H9 (cell line): ENCODE measurements at regions not wholly inside any gene's neighbourhood (a gene's known extent, or its start where the extent isn't known, plus 50 kb on each side); places are given as distances from the start of the nearest gene placed in this dataset.

Experiments used
- DNase-seq: peaks from one replicate; pipeline ENCODE4 v3.0.0-alpha.2; 2017
- H2AFZ ChIP-seq: one replicate; pipeline ENCODE4 v1.6.1; 2013; ENCODE audit warnings: mild to moderate bottlenecking, low read length, control low read depth, moderate library complexity
- H2AK5ac ChIP-seq: 2 replicates; pipeline ENCODE4 v1.6.1; 2013; ENCODE audit warnings: low read length, control low read depth, mixed read lengths; ENCODE audit not compliant: insufficient read length
- H2BK120ac ChIP-seq: one replicate; pipeline ENCODE4 v1.6.1; 2013; ENCODE audit warnings: low read depth, mild to moderate bottlenecking, low read length, control low read depth, inconsistent platforms; ENCODE audit not compliant: poor library complexity, severe bottlenecking
- H2BK12ac ChIP-seq: 2 replicates; pipeline ENCODE4 v1.6.1; 2013; ENCODE audit warnings: low read length, control low read depth, mixed read lengths, low read depth; ENCODE audit not compliant: insufficient read length
- H2BK15ac ChIP-seq: 2 replicates; pipeline ENCODE4 v1.6.1; 2013; ENCODE audit warnings: low read depth, low read length, control low read depth
- H2BK20ac ChIP-seq: one replicate; pipeline ENCODE4 v1.6.1; 2013; ENCODE audit warnings: low read depth, mild to moderate bottlenecking, low read length, control low read depth, inconsistent platforms; ENCODE audit not compliant: poor library complexity, severe bottlenecking
- H2BK5ac ChIP-seq: 2 replicates; pipeline ENCODE4 v1.6.1; 2013; ENCODE audit warnings: low read length, control low read depth, mixed read lengths; ENCODE audit not compliant: insufficient read length
- H3K14ac ChIP-seq: 2 replicates; pipeline ENCODE4 v1.6.1; 2013; ENCODE audit warnings: low read length, control low read depth; ENCODE audit not compliant: insufficient read depth
- H3K18ac ChIP-seq: 2 replicates; pipeline ENCODE4 v1.6.1; 2013; ENCODE audit warnings: low read depth, mild to moderate bottlenecking, mixed read lengths, low read length, control low read depth; ENCODE audit not compliant: insufficient read length
- H3K23ac ChIP-seq: 2 replicates; pipeline ENCODE4 v1.6.1; 2013; ENCODE audit warnings: low read length, control low read depth, mixed read lengths, low read depth; ENCODE audit not compliant: insufficient read length
- H3K23me2 ChIP-seq: 2 replicates; pipeline ENCODE4 v1.6.1; 2013; ENCODE audit warnings: low read depth, mild to moderate bottlenecking, mixed read lengths, low read length, control low read depth; ENCODE audit not compliant: insufficient read length, poor library complexity, severe bottlenecking
- H3K27ac ChIP-seq: 2 replicates; pipeline ENCODE4 v1.5.1; 2013; ENCODE audit warnings: low read length, control low read depth, mixed read lengths, low read depth; ENCODE audit not compliant: insufficient read length
- H3K27me3 ChIP-seq: 2 replicates; pipeline ENCODE4 v1.6.1; 2013; ENCODE audit warnings: low read length, control low read depth, inconsistent platforms; ENCODE audit not compliant: insufficient read depth
- H3K4ac ChIP-seq: 2 replicates; pipeline ENCODE4 v1.6.1; 2013; ENCODE audit warnings: low read depth, mild to moderate bottlenecking, control low read depth, inconsistent platforms, low read length, moderate library complexity
- H3K4me1 ChIP-seq: 2 replicates; pipeline ENCODE4 v1.6.1; 2013; ENCODE audit warnings: low read length, control low read depth, inconsistent platforms; ENCODE audit not compliant: insufficient read depth
- H3K4me2 ChIP-seq: 2 replicates; pipeline ENCODE4 v1.6.1; 2013; ENCODE audit warnings: low read length, control low read depth, mixed read lengths; ENCODE audit not compliant: insufficient read length, insufficient read depth
- H3K56ac ChIP-seq: 2 replicates; pipeline ENCODE4 v1.6.1; 2013; ENCODE audit warnings: low read depth, mild to moderate bottlenecking, mixed read lengths, low read length, control low read depth; ENCODE audit not compliant: insufficient read length
- H3K79me1 ChIP-seq: 2 replicates; pipeline ENCODE4 v1.6.1; 2013; ENCODE audit warnings: low read depth, mild to moderate bottlenecking, moderate library complexity, low read length, control low read depth, inconsistent platforms; ENCODE audit not compliant: insufficient read depth, poor library complexity, severe bottlenecking
- H3K79me2 ChIP-seq: 2 replicates; pipeline ENCODE4 v1.6.1; 2013; ENCODE audit warnings: low read length, control low read depth, inconsistent platforms; ENCODE audit not compliant: insufficient read depth
- H3K9ac ChIP-seq: 2 replicates; pipeline ENCODE4 v1.6.1; 2013; ENCODE audit warnings: low read length, control low read depth, mixed read lengths; ENCODE audit not compliant: insufficient read length; ENCODE audit errors: extremely low read depth
- H3K9me3 ChIP-seq: one replicate; pipeline ENCODE4 v1.6.1; 2013; ENCODE audit warnings: low read depth, low read length, inconsistent platforms; ENCODE audit not compliant: control insufficient read depth
- H3T11ph ChIP-seq: one replicate; pipeline ENCODE4 v1.6.1; 2013; ENCODE audit warnings: mild to moderate bottlenecking, low read length, control low read depth, inconsistent platforms
- H4K20me1 ChIP-seq: one replicate; pipeline ENCODE4 v1.6.1; 2013; ENCODE audit not compliant: control insufficient read depth, insufficient read length, insufficient read depth
- H4K5ac ChIP-seq: 2 replicates; pipeline ENCODE4 v1.6.1; 2013; ENCODE audit warnings: low read depth, mild to moderate bottlenecking, mixed read lengths, low read length, control low read depth; ENCODE audit not compliant: insufficient read length
- H4K8ac ChIP-seq: replicated peaks from 2 replicates; pipeline ENCODE4 v1.6.1; 2013; ENCODE audit warnings: low read length, control low read depth, mixed read lengths, low read depth; ENCODE audit not compliant: insufficient read length
- H4K91ac ChIP-seq: 2 replicates; pipeline ENCODE4 v1.6.1; 2013; ENCODE audit warnings: low read depth, mild to moderate bottlenecking, moderate library complexity, mixed read lengths, low read length, control low read depth; ENCODE audit not compliant: insufficient read length
- H3K27ac Mint-ChIP-seq, 3 experiments: 2 replicates in 2 of 3; 3 replicates in 1 of 3; pipeline ENCODE4 v1.8.0; 2020 to 2021; ENCODE audit warnings: mixed read lengths in 3 of 3, mild to moderate bottlenecking in 1 of 3, moderate library complexity in 1 of 3
- H3K27me3 Mint-ChIP-seq: 2 replicates; pipeline ENCODE4 v1.8.0; 2021; ENCODE audit warnings: low read depth, mild to moderate bottlenecking, moderate library complexity, mixed read lengths
- H3K36me3 Mint-ChIP-seq, 3 experiments: 2 replicates in 2 of 3; 3 replicates in 1 of 3; pipeline ENCODE4 v1.8.0; 2020 to 2021; ENCODE audit warnings: low read depth in 3 of 3, mixed read lengths in 3 of 3; ENCODE audit not compliant: insufficient read depth in 1 of 3
- H3K4me1 Mint-ChIP-seq, 2 experiments: 2 replicates each; pipeline ENCODE4 v1.8.0; 2020; ENCODE audit warnings: mixed read lengths in 2 of 2
- H3K4me3 Mint-ChIP-seq, 2 experiments: 2 replicates in 1 of 2; 3 replicates in 1 of 2; pipeline ENCODE4 v1.8.0; 2020 to 2021; ENCODE audit warnings: mild to moderate bottlenecking in 2 of 2, mixed read lengths in 2 of 2, moderate library complexity in 1 of 2
- H3K9me3 Mint-ChIP-seq, 2 experiments: 2 replicates in 1 of 2; 3 replicates in 1 of 2; pipeline ENCODE4 v1.8.0; 2020; ENCODE audit warnings: mild to moderate bottlenecking in 2 of 2, mixed read lengths in 2 of 2, moderate library complexity in 1 of 2
- CTCF ChIP-seq: fragments of 200-600 bp; sonication (generic); conservative IDR thresholded peaks from 3 replicates; pipeline ENCODE4 v1.8.0; 2021; ENCODE audit warnings: antibody characterized with exemption, mild to moderate bottlenecking
- WGBS: extraction: QIAGEN DNeasy Blood & Tissue Kit; methylation state at CpG from one replicate; pipeline ENCODE4 v1.1.7; 2013; ENCODE audit warnings: missing lambda C conversion rate, low lambda C conversion rate, mixed read lengths; ENCODE audit not compliant: insufficient read length; ENCODE audit errors: extremely low coverage; 5-methylcytosine and 5-hydroxymethylcytosine counted together

GRCh38 chr15:100717596-100717995 is 115.2 kb downstream of the ASB7 start:
- H3K4ac ChIP-seq = no peak overlapping the region
- H4K8ac ChIP-seq = no peak overlapping the region
- H2BK20ac ChIP-seq = no peak overlapping the region
- peak overlapping the region in 1 of 3 experiments; percentile 31; a peak in 1 of 7 replicates for H3K27ac Mint-ChIP-seq
- H2AK5ac ChIP-seq = no peak overlapping the region
- H2BK120ac ChIP-seq = no peak overlapping the region
- H3K4me3 Mint-ChIP-seq = no peak overlapping the region
- WGBS = no CpG with 5 or more reads among the region's 2 CpGs
- no peaks in the 10 kb centered on the region for H4K20me1 ChIP-seq
- no peaks in the 10 kb centered on the region for H3K36me3 Mint-ChIP-seq
- H3K79me2 ChIP-seq = no peaks in the 10 kb centered on the region
- no peak overlapping the region for H3K18ac ChIP-seq
- no peak overlapping the region for H3K4me2 ChIP-seq
- H3K56ac ChIP-seq = no peak overlapping the region
- TF ChIP-seq CTCF = no peak
- no peak overlapping the region for H4K91ac ChIP-seq
- no peaks in the 10 kb centered on the region for H3K27me3 ChIP-seq
- H3K4me1 ChIP-seq = no peaks in the 10 kb centered on the region
- H3K9me3 ChIP-seq = no peaks in the 10 kb centered on the region
- H3K9me3 Mint-ChIP-seq = no peaks in the 10 kb centered on the region; a peak in 2 of 5 replicates
- no peak overlapping the region for H3K23ac ChIP-seq
- H3K27ac ChIP-seq = no peak overlapping the region
- H2BK12ac ChIP-seq = no peak overlapping the region
- no peak overlapping the region for H3T11ph ChIP-seq
- H2BK15ac ChIP-seq = no peak overlapping the region
- no peak overlapping the region for H2AFZ ChIP-seq
- no peak overlapping the region for H4K5ac ChIP-seq
- H3K27me3 Mint-ChIP-seq = peaks cover 6% of the 10 kb centered on the region
- H3K9ac ChIP-seq = no peak overlapping the region
- H2BK5ac ChIP-seq = no peak overlapping the region
- peak; percentile 4 for DNase-seq
- peaks cover 0 to 9% of the 10 kb centered on the region in 2 experiments; a peak in 2 of 4 replicates for H3K4me1 Mint-ChIP-seq
- no peak overlapping the region; the same call in 1 of the 2 replicates for H3K14ac ChIP-seq
- no peaks in the 10 kb centered on the region for H3K23me2 ChIP-seq
- no peaks in the 10 kb centered on the region for H3K79me1 ChIP-seq
